Skeletal muscle satellite cell (primary cell): ENCODE measurements at regions not wholly inside any gene's neighbourhood (a gene's known extent, or its start where the extent isn't known, plus 50 kb on each side); places are given as distances from the start of the nearest gene placed in this dataset.

Experiments used
- H3K27me3 ChIP-seq: 2 replicates; pipeline ENCODE4 v1.7.0; 2013; ENCODE audit warnings: low read length; ENCODE audit not compliant: control insufficient read depth, insufficient read depth
- H3K36me3 ChIP-seq: 2 replicates; pipeline ENCODE4 v1.7.0; 2013; ENCODE audit warnings: mild to moderate bottlenecking, control low read depth, low read length; ENCODE audit not compliant: insufficient read depth
- H3K4me1 ChIP-seq: 2 replicates; pipeline ENCODE4 v1.7.0; 2013; ENCODE audit warnings: low read length; ENCODE audit not compliant: control insufficient read depth, insufficient read depth
- H3K4me2 ChIP-seq: 2 replicates; pipeline ENCODE4 v1.7.0; 2013; ENCODE audit warnings: mild to moderate bottlenecking, low read length
- H3K4me3 ChIP-seq: 2 replicates; pipeline ENCODE4 v1.7.0; 2013; ENCODE audit warnings: low read length
- H3K9ac ChIP-seq: 2 replicates; pipeline ENCODE4 v1.7.0; 2013; ENCODE audit warnings: mild to moderate bottlenecking, low read depth, low read length, moderate library complexity
- H3K9me3 ChIP-seq: replicated peaks from 2 replicates; pipeline ENCODE4 v1.7.0; 2013; ENCODE audit warnings: mild to moderate bottlenecking, control low read depth, low read length

GRCh38 chr22:47281126-47282106 lies 519.0 kb downstream of the TBC1D22A start:
- H3K4me2 ChIP-seq, result no peak overlapping the region
- H3K27me3 ChIP-seq, result peaks cover 42% of the 10 kb centered on the region
- H3K4me3 ChIP-seq, result no peak overlapping the region

GRCh38 chr22:47280301-47280700 lies 517.9 kb downstream of the TBC1D22A start:
- H3K27me3 ChIP-seq, result peaks cover 35% of the 10 kb centered on the region
- H3K4me3 ChIP-seq, result no peak overlapping the region
- no peaks in the 10 kb centered on the region for H3K36me3 ChIP-seq

More at GRCh38 chr22:47281126-47282106, 519.0 kb downstream of the TBC1D22A start:
- Histone ChIP-seq H3K36me3 (no peaks in the 10 kb centered on the region), H3K4me1 (peaks cover 13% of the 10 kb centered on the region), H3K9me3 (no peaks in the 10 kb centered on the region), H3K9ac (no peak overlapping the region)

GRCh38 chr22:47279746-47280145 lies 517.3 kb downstream of the TBC1D22A start:
- no peaks in the 10 kb centered on the region for H3K36me3 ChIP-seq
- H3K9ac ChIP-seq, result no peak overlapping the region
- H3K9me3 ChIP-seq, result no peaks in the 10 kb centered on the region
- peaks cover 35% of the 10 kb centered on the region for H3K27me3 ChIP-seq
- no peak overlapping the region for H3K4me3 ChIP-seq
- H3K4me2 ChIP-seq, result no peak overlapping the region
- peaks cover 24% of the 10 kb centered on the region for H3K4me1 ChIP-seq

More at GRCh38 chr22:47280301-47280700, 517.9 kb downstream of the TBC1D22A start:
- H3K9ac ChIP-seq, result no peak overlapping the region
- H3K4me1 ChIP-seq, result peaks cover 24% of the 10 kb centered on the region
- no peaks in the 10 kb centered on the region for H3K9me3 ChIP-seq
- no peak overlapping the region for H3K4me2 ChIP-seq

GRCh38 chr22:47279337-47279736 lies 516.9 kb downstream of the TBC1D22A start:
- Histone ChIP-seq H3K36me3 (no peaks in the 10 kb centered on the region), H3K9ac (no peak overlapping the region), H3K4me1 (peaks cover 24% of the 10 kb centered on the region), H3K4me2 (no peak overlapping the region), H3K9me3 (no peaks in the 10 kb centered on the region), H3K27me3 (peaks cover 37% of the 10 kb centered on the region), H3K4me3 (no peak overlapping the region)

GRCh38 chr22:47278655-47279054 lies 516.2 kb downstream of the TBC1D22A start:
- no peaks in the 10 kb centered on the region for H3K9me3 ChIP-seq
- H3K4me2 ChIP-seq, result no peak overlapping the region
- H3K9ac ChIP-seq, result no peak overlapping the region
- no peak overlapping the region for H3K4me3 ChIP-seq
- H3K27me3 ChIP-seq, result peaks cover 32% of the 10 kb centered on the region
- peaks cover 24% of the 10 kb centered on the region for H3K4me1 ChIP-seq
- H3K36me3 ChIP-seq, result no peaks in the 10 kb centered on the region

- Histone ChIP-seq H3K9me3 (no peaks in the 10 kb centered on the region), H3K36me3 (no peaks in the 10 kb centered on the region), H3K27me3 (peaks cover 32% of the 10 kb centered on the region), H3K9ac (no peak overlapping the region), H3K4me2 (no peak overlapping the region), H3K4me1 (peaks cover 24% of the 10 kb centered on the region), H3K4me3 (no peak overlapping the region)
Measured at GRCh38 chr22:47277531-47277930, 515.1 kb downstream of the TBC1D22A start.

GRCh38 chr22:47276991-47277390 lies 514.5 kb downstream of the TBC1D22A start:
- Histone ChIP-seq H3K27me3 (peaks cover 32% of the 10 kb centered on the region), H3K9ac (no peak overlapping the region), H3K36me3 (no peaks in the 10 kb centered on the region), H3K4me1 (peaks cover 24% of the 10 kb centered on the region), H3K4me2 (no peak overlapping the region), H3K9me3 (no peaks in the 10 kb centered on the region), H3K4me3 (no peak overlapping the region)

GRCh38 chr22:47276450-47276820 lies 514.0 kb downstream of the TBC1D22A start:
- H3K9ac ChIP-seq, result no peak overlapping the region
- H3K9me3 ChIP-seq, result no peaks in the 10 kb centered on the region
- no peak overlapping the region for H3K4me3 ChIP-seq
- H3K27me3 ChIP-seq, result peaks cover 32% of the 10 kb centered on the region
- peaks cover 20% of the 10 kb centered on the region for H3K4me1 ChIP-seq
- H3K36me3 ChIP-seq, result no peaks in the 10 kb centered on the region
- H3K4me2 ChIP-seq, result peak overlapping the region; percentile 41

- Histone ChIP-seq H3K27me3 (peaks cover 30% of the 10 kb centered on the region), H3K4me2 (peak overlapping the region; percentile 41), H3K36me3 (no peaks in the 10 kb centered on the region), H3K9me3 (no peaks in the 10 kb centered on the region), H3K4me3 (no peak overlapping the region), H3K9ac (no peak overlapping the region), H3K4me1 (peaks cover 13% of the 10 kb centered on the region)
Measured at GRCh38 chr22:47275605-47276449, 513.4 kb downstream of the TBC1D22A start.

GRCh38 chr22:47274196-47274595 lies 511.7 kb downstream of the TBC1D22A start:
- H3K27me3 ChIP-seq, result peaks cover 14% of the 10 kb centered on the region
- H3K9me3 ChIP-seq, result no peaks in the 10 kb centered on the region
- H3K4me2 ChIP-seq, result no peak overlapping the region
- no peak overlapping the region for H3K4me3 ChIP-seq
- no peaks in the 10 kb centered on the region for H3K36me3 ChIP-seq
- H3K9ac ChIP-seq, result no peak overlapping the region
- H3K4me1 ChIP-seq, result peaks cover 13% of the 10 kb centered on the region

GRCh38 chr22:47270463-47271135 lies 508.1 kb downstream of the TBC1D22A start:
- H3K4me2 ChIP-seq, result no peak overlapping the region
- no peaks in the 10 kb centered on the region for H3K9me3 ChIP-seq
- peaks cover 5% of the 10 kb centered on the region for H3K27me3 ChIP-seq
- no peak overlapping the region for H3K9ac ChIP-seq
- peaks cover 3% of the 10 kb centered on the region for H3K4me1 ChIP-seq
- no peaks in the 10 kb centered on the region for H3K36me3 ChIP-seq
- no peak overlapping the region for H3K4me3 ChIP-seq
